ENCODE measurements at regions not wholly inside any gene's neighbourhood (a gene's known extent, or its start where the extent isn't known, plus 50 kb on each side); places are given as distances from the start of the nearest gene placed in this dataset.

DNA sequence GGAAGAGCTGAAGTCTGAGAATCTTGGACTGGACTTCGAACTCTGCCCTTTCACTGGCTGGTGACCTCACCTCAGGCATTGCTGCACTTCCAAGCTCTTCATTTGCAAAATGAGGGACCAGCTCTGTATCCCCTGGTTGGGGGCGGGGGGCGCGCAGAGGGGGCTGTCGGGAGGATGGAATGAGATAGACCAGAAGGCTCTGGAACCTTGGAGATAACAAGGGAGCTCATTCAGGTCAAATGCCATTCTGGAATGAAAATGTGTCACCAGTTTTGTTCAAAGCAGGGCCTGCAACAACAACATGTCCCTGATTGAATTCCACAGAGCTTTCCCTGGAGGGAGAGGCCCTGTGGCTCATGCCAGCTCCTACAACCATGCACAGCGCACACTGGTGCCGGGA is 370.5 kb downstream of the MN1 start:
- TF ChIP-seq, protein P1, sequence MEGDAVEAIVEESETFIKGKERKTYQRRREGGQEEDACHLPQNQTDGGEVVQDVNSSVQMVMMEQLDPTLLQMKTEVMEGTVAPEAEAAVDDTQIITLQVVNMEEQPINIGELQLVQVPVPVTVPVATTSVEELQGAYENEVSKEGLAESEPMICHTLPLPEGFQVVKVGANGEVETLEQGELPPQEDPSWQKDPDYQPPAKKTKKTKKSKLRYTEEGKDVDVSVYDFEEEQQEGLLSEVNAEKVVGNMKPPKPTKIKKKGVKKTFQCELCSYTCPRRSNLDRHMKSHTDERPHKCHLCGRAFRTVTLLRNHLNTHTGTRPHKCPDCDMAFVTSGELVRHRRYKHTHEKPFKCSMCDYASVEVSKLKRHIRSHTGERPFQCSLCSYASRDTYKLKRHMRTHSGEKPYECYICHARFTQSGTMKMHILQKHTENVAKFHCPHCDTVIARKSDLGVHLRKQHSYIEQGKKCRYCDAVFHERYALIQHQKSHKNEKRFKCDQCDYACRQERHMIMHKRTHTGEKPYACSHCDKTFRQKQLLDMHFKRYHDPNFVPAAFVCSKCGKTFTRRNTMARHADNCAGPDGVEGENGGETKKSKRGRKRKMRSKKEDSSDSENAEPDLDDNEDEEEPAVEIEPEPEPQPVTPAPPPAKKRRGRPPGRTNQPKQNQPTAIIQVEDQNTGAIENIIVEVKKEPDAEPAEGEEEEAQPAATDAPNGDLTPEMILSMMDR (IDR thresholded peaks at IDR 0.05), result no peak
- TF ChIP-seq POLR2A (IDR thresholded peaks at IDR 0.05), result no peak
